ENCODE measurements at regions not wholly inside any gene's neighbourhood (a gene's known extent, or its start where the extent isn't known, plus 50 kb on each side); places are given as distances from the start of the nearest gene placed in this dataset.

GRCh38 chr13:57784633-57785032, 153.1 kb downstream of the PCDH17 start:
- in situ Hi-C loops (cut with MboI; ENCODE audit: low sequenced_read_pairs) = no loop called here

GRCh38 chr13:57787058-57787791, 155.7 kb downstream of the PCDH17 start:
- in situ Hi-C loops (cut with MboI; ENCODE audit: low sequenced_read_pairs) = no loop called here

DNA sequence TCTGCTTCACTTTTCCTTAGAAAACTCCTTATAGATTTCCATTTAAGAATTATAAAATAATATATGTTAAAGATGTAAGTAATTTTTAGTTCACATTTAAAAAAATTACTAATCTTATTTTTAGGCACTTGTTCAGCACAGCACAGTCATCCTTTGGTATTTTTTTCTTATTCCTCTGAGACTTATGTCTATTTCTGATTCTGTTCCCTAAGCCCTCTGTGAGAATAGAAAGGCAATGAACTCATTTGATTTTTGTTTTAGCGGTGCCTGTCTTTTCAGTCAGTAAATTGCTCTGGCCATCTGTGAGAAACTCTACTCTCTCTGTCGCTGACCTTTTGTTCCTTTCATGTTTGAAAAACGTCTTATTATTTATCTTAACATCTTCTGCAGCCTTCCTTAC, 168.1 kb downstream of the PCDH17 start:
- in situ Hi-C loops (cut with MboI; ENCODE audit: low sequenced_read_pairs) = no loop called here

DNA sequence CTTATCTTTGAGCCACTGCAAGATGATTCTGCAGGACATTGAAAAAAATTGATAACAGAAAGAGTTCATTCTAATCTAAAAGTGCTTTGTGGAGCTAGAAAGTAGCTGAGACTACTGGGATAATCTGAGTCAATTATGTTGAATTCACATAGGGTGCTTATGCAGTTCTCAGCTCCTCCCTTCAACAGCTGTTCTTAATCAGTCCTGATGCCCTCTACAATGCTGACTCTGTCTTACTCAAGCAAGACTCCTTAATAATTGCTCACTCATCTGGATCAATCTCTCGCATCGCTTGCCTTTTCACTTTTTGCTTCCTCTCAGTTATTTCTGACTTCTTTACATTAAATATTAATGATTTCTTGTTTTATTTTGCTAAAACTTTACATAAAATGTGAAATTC, 182.1 kb downstream of the PCDH17 start:
- in situ Hi-C loops (cut with MboI; ENCODE audit: low sequenced_read_pairs) = no loop called here

DNA sequence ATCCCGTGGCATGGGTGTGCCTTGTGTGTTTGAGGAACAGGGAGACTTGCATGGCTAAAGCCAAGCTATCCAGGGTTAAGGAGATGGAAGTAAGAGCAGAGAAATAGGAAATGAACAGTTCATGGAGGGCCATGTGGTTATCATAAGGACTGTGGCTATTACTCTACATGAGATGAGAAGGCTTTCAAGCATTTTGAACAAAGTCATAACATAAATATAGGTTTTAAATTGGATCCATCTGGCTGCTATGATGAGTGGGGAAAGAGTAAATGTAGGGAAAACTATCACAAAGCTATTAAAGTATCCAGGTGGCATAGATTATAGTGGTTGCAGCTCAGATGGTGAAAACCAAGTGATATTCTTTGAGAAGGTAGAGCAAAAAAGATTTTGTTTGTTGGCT, 184.1 kb downstream of the PCDH17 start:
- in situ Hi-C loops (cut with MboI; ENCODE audit: low sequenced_read_pairs) = no loop called here

DNA sequence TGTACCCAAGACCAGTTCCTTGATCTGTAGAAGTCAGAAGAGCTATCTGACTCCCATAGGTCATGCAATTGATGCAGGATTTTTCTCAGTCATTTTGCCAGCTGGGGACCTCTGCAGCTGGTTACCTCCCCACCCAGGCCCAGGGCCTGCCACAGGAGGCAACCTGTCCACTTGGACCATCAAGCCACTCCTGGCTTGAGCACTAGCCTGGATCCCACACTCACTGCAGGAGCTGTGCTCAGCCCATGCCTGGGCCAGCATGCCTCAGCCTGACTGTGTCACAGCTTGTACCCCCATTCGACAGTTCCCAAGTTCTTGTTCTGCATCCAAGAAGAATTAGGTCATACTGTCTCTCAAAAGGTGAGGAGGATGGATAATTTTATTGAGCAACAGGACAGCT, 189.4 kb downstream of the PCDH17 start:
- in situ Hi-C loops (cut with MboI; ENCODE audit: low sequenced_read_pairs) = no loop called here

- in situ Hi-C loops (cut with MboI; ENCODE audit: low sequenced_read_pairs) = no loop called here
These were observed 192.2 kb downstream of the PCDH17 start for GRCh38 chr13:57823704-57824103.

DNA sequence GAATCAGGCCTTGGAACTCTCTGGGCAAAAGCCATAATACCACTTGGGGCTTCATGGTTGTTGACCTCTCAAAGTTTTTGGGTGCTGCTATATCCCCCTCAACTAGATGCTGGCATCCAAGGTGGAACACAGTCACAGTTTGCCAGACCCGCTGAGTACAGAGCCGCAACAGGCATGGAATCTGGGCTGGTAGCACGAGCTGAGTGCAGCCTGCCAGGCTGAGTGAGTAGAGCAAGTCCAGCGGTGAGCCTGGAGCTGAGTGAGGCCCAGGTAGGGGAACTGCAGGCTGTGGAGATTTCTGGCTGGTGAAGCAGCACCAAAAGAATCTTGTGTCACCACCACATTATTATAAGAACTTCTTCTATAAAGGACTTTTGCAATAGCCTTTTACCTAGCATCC, 192.6 kb downstream of the PCDH17 start:
- in situ Hi-C loops (cut with MboI; ENCODE audit: low sequenced_read_pairs) = no loop called here

DNA sequence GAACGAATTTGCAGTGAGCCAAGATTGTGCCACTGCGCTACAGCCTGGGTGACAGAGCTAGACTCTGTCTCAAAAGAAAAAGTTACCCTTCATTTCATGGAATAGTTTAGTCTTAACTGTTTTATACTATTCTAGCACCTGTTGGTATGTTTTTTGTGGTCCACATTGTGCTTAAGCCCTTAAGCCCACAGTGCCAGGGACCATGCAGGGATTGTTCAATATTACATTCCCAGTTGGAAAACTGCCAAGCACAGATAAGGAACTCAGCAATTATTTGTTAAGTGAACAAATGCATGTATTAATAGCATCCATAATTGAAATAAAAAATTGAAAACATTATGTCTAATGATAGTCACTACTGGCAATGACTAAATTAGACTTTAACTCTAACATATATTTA, 193.5 kb downstream of the PCDH17 start:
- in situ Hi-C loops (cut with MboI; ENCODE audit: low sequenced_read_pairs) = no loop called here

DNA sequence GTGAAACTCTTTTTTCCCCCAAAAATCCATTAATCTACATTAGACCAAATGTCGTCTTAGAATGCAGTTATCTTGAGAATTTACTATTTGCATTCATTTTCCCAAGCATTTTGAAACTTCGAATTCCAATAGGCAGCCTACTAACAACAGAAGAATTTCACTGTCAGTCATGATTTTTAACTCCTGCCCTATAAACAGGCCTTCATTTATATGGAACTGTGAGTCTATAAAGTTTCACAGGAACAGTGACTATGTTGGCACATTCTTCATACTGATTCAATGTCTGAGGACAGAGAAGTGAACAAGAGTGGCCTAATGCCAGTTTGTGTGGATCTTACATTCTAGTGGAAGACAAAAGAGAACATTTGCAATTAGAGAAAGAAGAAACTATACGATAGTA, 198.0 kb downstream of the PCDH17 start:
- in situ Hi-C loops (cut with MboI; ENCODE audit: low sequenced_read_pairs) = no loop called here

DNA sequence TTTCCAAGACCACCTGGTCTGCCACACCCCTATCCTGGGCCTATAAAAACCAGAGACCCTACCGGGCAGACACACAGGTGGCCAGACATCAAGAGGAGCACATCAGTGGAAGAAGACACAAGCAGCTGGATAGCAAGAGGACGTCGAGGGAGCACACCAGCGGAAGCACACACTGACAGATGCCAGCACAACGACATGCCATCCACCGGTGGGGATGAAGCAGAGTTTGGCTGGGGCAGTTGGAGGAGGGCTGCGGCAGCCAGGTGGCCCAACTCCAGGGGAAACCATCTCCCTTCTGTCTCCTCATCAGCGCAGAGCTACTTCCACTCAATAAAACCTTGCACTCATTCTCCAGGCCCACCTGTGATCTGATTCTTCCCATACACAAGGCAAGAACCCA, 200.6 kb downstream of the PCDH17 start:
- in situ Hi-C loops (cut with MboI; ENCODE audit: low sequenced_read_pairs) = no loop called here

GRCh38 chr13:57837801-57838200, 206.3 kb downstream of the PCDH17 start:
- in situ Hi-C loops (cut with MboI; ENCODE audit: low sequenced_read_pairs) = no loop called here

DNA sequence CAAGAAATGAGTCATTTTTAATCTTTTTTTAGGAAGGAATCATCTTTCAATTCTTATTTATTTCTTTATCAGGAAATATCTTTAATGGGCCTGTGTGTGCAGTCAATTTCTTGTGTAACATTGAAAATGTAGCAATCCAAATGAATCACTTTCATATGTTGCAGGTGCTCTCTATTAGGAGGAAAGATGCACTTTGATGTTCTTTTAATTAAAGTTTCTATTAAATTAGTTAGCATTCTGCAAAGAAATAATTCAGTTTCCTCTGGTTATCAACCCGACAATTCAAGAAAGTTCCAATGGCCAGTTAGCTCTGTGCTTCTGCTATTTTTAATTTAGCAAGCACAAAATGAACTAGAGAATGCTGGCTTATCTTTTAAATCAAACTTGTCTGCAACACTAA, 212.0 kb downstream of the PCDH17 start:
- in situ Hi-C loops (cut with MboI; ENCODE audit: low sequenced_read_pairs) = no loop called here

GRCh38 chr13:57846600-57847173, 215.1 kb downstream of the PCDH17 start:
- in situ Hi-C loops (cut with MboI; ENCODE audit: low sequenced_read_pairs) = no loop called here

DNA sequence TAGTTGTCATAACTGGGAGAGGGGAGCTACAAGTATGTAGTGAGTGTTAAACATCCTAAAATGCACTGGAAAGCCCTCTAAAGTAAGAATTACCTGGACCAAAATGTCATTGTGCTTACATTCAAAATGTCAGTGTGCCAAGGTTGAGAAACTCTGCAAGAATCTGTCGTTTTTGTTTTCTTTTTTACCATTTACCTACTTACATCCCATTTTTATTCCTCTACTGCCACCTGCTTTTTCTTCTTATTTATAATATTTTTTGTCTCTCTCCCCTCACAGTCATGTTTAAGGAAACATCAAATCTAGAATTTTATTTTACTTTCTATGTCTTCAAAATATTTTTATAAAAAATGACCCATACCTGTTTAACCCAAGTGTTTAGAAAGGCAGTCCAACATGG, 226.4 kb downstream of the PCDH17 start:
- in situ Hi-C loops (cut with MboI; ENCODE audit: low sequenced_read_pairs) = no loop called here

- in situ Hi-C loops (cut with MboI; ENCODE audit: low sequenced_read_pairs) = no loop called here
These were observed 226.8 kb downstream of the PCDH17 start for GRCh38 chr13:57858376-57858775.

- in situ Hi-C loops (cut with MboI; ENCODE audit: low sequenced_read_pairs) = no loop called here
These were observed 231.3 kb downstream of the PCDH17 start for GRCh38 chr13:57862879-57863278.

- in situ Hi-C loops (cut with MboI; ENCODE audit: low sequenced_read_pairs) = no loop called here
These were observed 234.2 kb downstream of the PCDH17 start for GRCh38 chr13:57865600-57866294.

DNA sequence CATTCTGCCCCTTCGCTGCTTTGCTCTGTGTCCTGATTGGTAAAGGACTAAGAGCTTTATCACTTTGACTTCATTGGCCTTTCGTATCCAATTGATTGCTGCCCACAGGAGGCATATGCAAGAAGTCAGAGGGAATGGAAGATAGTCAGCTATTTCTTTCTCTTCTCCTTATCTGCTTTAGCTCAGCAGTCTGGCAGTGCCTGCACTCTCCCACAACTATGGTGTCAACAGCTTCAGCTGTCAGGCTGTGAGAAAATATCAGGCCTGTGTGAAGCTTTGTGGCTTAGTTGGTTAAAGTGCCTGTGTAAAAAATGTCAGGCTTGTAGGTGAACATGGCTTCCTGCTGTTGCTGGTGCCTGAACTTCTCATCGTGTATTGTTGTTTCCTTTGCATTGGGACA, 243.0 kb downstream of the PCDH17 start:
- in situ Hi-C loops (cut with MboI; ENCODE audit: low sequenced_read_pairs) = no loop called here

DNA sequence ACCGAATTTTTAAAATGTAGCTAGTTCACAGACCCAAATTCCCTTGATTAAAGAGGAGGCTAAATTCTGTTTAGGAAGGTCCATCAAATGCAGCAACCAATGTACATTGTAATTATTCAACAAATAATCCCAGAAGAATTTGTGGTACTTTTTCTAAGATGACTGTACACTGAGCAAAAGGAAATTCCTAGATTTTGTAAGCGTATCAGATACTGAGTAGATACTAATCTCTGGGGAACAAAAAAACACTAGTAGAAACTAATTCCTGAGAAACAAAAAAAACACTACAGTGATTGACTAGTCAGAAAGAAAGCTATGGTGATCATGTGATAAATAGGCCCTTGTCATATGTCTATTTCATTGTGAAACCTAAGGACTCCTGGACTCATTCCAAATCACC, 246.1 kb downstream of the PCDH17 start:
- in situ Hi-C loops (cut with MboI; ENCODE audit: low sequenced_read_pairs) = no loop called here

DNA sequence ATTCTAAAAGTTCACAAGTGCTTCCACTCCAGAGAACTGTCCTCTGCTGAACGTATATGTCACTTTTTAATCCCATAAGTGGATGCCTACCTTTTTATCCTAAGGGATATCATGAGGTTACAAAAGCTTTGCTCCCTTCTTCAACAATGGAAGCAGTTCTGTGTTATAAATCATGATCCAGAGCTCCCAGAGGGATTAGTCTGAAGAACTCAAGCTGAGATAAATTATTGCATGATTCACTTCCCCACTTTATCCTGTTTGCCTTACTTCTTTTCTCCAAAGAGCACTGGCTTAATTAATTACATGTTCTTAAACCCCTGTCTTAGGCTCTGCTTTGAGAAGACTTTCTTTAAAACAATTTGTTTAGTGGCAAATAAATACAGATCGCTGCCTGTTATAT, 246.7 kb downstream of the PCDH17 start:
- in situ Hi-C loops (cut with MboI; ENCODE audit: low sequenced_read_pairs) = no loop called here

GRCh38 chr13:57897225-57897624, 265.7 kb downstream of the PCDH17 start:
- in situ Hi-C loops (cut with MboI; ENCODE audit: low sequenced_read_pairs) = no loop called here
